ENCODE measurements at regions not wholly inside any gene's neighbourhood (a gene's known extent, or its start where the extent isn't known, plus 50 kb on each side); places are given as distances from the start of the nearest gene placed in this dataset.

DNA sequence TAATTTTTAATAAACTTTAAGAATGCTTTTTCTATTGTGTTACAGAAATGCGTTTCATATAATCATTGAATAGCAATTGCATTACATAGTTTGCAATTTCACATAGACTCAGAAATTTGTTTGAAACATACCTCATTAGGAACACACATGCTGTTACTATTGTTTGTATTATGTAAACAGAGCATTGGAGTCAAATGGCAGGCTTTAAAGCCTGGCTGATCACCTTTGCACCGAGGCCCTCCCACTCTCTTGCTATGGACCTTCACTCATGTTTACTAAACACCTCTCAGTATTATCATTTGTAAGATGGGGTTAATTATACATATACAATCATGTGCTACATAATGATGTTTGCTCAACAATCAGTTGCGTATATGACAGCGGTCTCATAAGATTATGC, 203.6 kb upstream of the NPSR1 start:
- TF ChIP-seq, protein P1, sequence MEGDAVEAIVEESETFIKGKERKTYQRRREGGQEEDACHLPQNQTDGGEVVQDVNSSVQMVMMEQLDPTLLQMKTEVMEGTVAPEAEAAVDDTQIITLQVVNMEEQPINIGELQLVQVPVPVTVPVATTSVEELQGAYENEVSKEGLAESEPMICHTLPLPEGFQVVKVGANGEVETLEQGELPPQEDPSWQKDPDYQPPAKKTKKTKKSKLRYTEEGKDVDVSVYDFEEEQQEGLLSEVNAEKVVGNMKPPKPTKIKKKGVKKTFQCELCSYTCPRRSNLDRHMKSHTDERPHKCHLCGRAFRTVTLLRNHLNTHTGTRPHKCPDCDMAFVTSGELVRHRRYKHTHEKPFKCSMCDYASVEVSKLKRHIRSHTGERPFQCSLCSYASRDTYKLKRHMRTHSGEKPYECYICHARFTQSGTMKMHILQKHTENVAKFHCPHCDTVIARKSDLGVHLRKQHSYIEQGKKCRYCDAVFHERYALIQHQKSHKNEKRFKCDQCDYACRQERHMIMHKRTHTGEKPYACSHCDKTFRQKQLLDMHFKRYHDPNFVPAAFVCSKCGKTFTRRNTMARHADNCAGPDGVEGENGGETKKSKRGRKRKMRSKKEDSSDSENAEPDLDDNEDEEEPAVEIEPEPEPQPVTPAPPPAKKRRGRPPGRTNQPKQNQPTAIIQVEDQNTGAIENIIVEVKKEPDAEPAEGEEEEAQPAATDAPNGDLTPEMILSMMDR (IDR thresholded peaks at IDR 0.05; ENCODE audit: control insufficient read depth, extremely low read depth, insufficient read depth) = no peak
- no peak for DNase-seq (ENCODE audit: low read depth)
- no peak overlapping the region for H3K4me3 ChIP-seq (ENCODE audit: low read depth, low read length)

DNA sequence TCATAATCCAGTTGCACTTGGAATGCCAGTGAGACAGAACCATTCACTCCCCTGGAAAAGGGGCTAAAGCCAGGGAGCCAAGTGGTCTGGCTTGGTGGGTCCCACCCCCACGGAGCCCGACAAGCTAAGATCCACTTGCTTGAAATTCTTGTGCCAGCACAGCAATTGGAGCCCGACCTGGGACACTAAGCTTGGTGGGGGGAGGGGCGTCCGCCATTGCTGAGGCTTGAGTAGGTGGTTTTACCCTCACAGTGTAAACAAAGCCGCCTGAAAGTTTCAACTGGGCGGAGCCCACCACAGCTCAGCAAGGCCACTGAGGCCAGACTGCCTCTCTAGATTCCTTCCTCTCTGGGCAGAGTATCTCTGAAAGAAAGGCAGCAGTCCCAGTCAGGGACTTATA, 200.7 kb upstream of the NPSR1 start:
- no peak for DNase-seq (ENCODE audit: low read depth)
- no peak overlapping the region for H3K4me3 ChIP-seq (ENCODE audit: low read depth, low read length)
- TF ChIP-seq, protein P1 (IDR thresholded peaks at IDR 0.05; ENCODE audit: control insufficient read depth, extremely low read depth, insufficient read depth) = no peak

DNA sequence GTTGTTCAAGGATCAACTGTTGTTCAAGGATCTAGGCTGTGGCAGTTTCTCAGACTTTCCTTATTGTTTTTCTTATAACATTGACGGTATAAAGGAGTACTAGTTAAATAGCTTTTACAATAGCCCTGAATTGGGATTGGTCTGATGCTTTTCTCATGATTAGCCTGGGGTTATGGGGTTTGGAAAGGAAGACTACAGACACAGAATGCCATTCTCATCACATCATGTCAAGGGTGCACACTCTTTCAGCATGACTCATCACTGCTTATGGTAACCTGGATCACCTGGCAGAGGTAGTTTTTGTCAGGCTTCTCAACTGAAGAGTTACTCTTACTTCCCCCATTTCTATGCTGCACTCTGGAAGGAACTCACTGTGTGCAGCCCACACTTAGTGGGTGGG, 194.2 kb upstream of the NPSR1 start:
- no peak for DNase-seq (ENCODE audit: low read depth)
- TF ChIP-seq, protein P1 (IDR thresholded peaks at IDR 0.05; ENCODE audit: control insufficient read depth, extremely low read depth, insufficient read depth) = no peak
- H3K4me3 ChIP-seq (ENCODE audit: low read depth, low read length) = no peak overlapping the region

DNA sequence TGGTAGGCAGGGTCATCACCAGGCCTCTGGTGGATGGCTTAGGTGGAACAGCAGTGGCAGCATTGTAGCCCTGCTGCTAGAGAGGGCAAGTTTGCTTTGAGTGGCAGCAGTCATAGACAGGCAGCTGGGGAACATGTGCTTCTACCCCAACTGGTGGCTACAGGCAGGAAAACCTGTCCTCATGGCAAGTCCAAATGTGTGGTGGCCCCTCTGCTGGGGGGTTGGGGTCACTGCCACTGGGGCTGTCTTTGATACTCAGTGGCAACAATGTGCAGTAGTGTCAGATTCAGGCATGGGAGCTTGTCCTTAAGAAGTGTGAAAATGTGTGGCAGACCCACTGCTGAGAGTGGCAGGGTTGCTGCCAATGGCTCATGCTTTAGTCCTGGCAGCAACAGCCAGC, 186.2 kb upstream of the NPSR1 start:
- no peak for DNase-seq (ENCODE audit: low read depth)
- no peak overlapping the region for H3K4me3 ChIP-seq (ENCODE audit: low read depth, low read length)
- TF ChIP-seq, protein P1 (IDR thresholded peaks at IDR 0.05; ENCODE audit: control insufficient read depth, extremely low read depth, insufficient read depth) = no peak

DNA sequence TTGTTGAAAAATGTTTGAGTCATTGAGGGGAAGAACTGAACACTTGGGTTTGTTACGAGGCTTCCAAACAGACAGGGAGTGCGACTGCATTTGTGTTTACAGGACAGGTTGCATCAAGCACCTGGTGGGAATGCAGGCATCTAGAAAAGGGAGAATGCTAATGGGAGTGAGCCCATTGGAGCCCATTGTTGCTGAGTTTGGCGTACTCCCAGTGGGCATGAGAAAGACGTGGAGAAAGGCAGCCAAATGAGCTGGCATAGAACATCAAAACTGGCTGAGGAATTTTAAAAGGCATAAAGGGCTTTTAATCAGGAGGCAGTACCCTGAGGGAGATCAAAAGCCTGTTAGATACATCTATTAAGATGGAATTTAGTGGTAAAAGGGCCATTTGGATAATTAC, 171.6 kb upstream of the NPSR1 start:
- no peak overlapping the region for H3K4me3 ChIP-seq (ENCODE audit: low read depth, low read length)
- DNase-seq (ENCODE audit: low read depth) = no peak
- TF ChIP-seq, protein P1 (IDR thresholded peaks at IDR 0.05; ENCODE audit: control insufficient read depth, extremely low read depth, insufficient read depth) = no peak

DNA sequence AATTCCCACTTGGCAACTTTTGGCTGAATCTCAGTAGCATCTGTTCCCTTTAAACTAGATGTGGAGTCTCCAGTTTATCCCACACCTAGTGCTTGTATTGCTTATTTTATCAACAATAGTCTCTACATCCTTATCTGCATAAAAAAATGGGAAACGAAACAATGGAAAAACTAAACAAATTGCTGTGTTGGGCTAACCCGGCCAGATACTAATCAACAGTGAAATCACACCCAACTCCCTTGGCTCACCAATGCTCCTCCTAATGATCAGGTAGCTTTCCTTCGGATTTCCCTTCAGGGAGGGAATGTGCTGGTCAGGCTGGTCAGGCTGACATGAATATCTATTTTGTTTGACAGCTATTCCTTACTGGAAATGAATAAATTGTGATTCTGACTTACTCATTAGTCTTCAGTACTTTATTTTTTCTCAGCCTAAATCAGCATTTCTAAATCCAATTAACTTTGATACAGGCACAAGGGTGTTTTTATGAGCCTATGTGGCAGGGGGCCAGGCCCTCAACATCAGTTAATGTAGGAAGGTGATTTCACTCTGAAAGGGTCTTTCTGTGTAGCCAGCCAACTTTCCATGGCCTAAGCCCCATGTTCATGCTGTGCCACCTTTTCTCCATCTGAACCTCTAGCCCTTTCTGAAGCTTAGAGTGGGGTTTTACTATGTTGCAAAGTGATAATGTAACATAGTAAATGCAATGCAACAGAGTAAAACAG, 170.5 kb upstream of the NPSR1 start:
- no peak for DNase-seq (ENCODE audit: low read depth)
- no peak overlapping the region for H3K4me3 ChIP-seq (ENCODE audit: low read depth, low read length)
- TF ChIP-seq, protein P1 (IDR thresholded peaks at IDR 0.05; ENCODE audit: control insufficient read depth, extremely low read depth, insufficient read depth) = no peak

DNA sequence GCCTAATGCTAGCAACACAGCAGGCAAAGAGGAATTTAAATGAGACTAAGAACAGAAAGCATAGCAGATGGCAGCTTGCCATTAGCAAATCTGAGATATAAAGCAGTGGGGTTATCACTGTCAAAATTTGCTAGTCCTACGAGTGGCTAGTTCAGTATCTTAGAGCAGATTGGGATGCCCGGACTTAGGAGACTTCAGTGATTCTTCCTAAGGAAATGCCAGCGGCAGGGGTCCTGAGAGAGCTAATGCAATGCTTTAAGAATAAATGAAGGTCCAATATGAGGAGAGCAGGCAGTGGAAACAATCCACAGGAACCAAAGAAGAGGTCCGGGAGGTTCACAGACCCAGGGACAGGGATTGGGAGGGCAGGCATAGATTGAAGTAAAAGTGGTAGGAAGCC, 169.3 kb upstream of the NPSR1 start:
- DNase-seq (ENCODE audit: low read depth) = no peak
- no peak overlapping the region for H3K4me3 ChIP-seq (ENCODE audit: low read depth, low read length)
- TF ChIP-seq, protein P1 (IDR thresholded peaks at IDR 0.05; ENCODE audit: control insufficient read depth, extremely low read depth, insufficient read depth) = no peak

Data from LNCaP clone FGC (cell line).